ENCODE measurements at regions not wholly inside any gene's neighbourhood (a gene's known extent, or its start where the extent isn't known, plus 50 kb on each side); places are given as distances from the start of the nearest gene placed in this dataset.

DNA sequence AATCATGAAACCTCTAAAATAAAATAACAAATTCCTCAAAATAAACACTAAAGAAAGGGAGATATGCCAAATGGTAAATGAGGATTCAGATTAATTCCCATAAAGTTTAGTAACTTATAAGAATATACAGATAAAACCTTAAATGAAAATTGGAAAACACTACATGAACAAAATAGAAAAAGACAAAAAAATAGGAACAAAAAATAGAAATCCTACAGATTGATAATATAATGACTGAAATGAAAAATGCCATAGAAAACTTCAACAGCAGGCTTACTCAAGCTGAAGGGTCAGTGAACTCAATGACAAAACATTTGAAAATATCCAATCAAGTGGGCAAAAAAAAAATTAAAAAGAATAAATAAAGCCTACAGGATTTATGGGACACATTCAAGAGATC is 1784.8 kb downstream of the PCDH9 start:
- TF ChIP-seq, protein P1, sequence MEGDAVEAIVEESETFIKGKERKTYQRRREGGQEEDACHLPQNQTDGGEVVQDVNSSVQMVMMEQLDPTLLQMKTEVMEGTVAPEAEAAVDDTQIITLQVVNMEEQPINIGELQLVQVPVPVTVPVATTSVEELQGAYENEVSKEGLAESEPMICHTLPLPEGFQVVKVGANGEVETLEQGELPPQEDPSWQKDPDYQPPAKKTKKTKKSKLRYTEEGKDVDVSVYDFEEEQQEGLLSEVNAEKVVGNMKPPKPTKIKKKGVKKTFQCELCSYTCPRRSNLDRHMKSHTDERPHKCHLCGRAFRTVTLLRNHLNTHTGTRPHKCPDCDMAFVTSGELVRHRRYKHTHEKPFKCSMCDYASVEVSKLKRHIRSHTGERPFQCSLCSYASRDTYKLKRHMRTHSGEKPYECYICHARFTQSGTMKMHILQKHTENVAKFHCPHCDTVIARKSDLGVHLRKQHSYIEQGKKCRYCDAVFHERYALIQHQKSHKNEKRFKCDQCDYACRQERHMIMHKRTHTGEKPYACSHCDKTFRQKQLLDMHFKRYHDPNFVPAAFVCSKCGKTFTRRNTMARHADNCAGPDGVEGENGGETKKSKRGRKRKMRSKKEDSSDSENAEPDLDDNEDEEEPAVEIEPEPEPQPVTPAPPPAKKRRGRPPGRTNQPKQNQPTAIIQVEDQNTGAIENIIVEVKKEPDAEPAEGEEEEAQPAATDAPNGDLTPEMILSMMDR (IDR thresholded peaks at IDR 0.05) = no peak
- no peak for TF ChIP-seq POLR2AphosphoS5 (IDR thresholded peaks at IDR 0.05)
- TF ChIP-seq POLR2A (IDR thresholded peaks at IDR 0.05) = no peak
- no peak for TF ChIP-seq EP300 (IDR thresholded peaks at IDR 0.05)

Measured in suprapubic skin (tissue), 4 donors.